Left ventricle myocardium superior (tissue), 1 donor: ENCODE measurements at regions not wholly inside any gene's neighbourhood (a gene's known extent, or its start where the extent isn't known, plus 50 kb on each side); places are given as distances from the start of the nearest gene placed in this dataset. TPM values are rescaled to one million over a fixed set of nuclear protein-coding genes. Genes with fewer than 3 reads are reported as not detected.
A peak's percentile ranks its signal among the peaks of the same experiment; 100 is the strongest.

ENCODE experiments used
- ATAC-seq: fragments of 200-7000 bp; cut with Tn5 transposase; one replicate; pipeline ENCODE4 v1.9.1; 2020; ENCODE audit warnings: mild to moderate bottlenecking, moderate library complexity
- DNase-seq: peaks from one replicate; pipeline ENCODE4 v3.0.0-alpha.2; 2020
- intact Hi-C: fragments of 100-400 bp; cut with micrococcal nuclease; formaldehyde crosslinking; loops from one replicate; pipeline ENCODE4 v1.11.0; 2022
- microRNA-seq: library from miRNA; unstranded; fragments of <30 nt; microRNA quantifications from one replicate; pipeline ENCODE4 v1.2.0, GENCODE V29; 2020; ENCODE audit warnings: borderline number of aligned reads
- donor health status: DM: no; HTN: yes; CAD: no; lungs with severe emphysema.

DNA sequence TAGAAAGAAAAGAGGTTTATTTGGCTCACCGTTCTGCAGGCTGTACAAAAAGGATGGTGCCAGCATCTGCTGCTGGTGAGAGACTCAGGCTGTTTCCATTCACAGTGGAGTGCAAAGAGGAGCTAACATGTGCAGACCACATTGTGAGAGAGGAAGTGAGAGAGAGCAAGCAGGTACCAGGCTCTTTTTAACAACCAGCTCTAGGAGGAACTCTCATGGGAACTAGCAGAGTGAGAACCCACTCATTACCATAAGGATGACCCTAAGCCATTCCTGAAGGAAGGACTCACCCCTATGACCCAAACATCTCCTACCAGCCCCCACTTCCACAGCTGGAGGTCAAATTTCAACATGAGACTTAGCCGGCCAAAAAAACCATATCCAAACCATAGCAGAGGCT lies 158.6 kb upstream of the ADGRL3 start:
- intact Hi-C loops = no loop called here
- no peak for DNase-seq
- ATAC-seq = no peak

DNA sequence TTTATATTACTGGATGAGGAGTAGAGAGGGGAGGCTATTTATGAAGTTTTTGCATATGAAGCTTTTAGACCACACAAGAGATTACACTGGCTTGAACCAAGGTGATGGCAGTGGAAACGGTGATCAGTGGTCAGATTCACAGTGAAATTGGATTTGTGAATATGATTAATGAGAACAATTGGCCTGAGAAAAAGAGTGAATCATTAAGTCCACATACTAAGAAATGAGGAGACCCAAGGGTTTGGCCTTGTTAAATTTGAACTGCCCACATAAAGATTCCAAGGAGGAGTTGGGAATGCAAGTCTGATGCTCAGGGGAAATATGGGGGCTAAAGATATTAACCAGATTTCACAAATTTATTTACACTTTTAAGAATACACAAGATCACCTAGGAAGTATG lies 155.3 kb upstream of the ADGRL3 start:
- intact Hi-C loops = no loop called here
- DNase-seq = no peak
- no peak for ATAC-seq

DNA sequence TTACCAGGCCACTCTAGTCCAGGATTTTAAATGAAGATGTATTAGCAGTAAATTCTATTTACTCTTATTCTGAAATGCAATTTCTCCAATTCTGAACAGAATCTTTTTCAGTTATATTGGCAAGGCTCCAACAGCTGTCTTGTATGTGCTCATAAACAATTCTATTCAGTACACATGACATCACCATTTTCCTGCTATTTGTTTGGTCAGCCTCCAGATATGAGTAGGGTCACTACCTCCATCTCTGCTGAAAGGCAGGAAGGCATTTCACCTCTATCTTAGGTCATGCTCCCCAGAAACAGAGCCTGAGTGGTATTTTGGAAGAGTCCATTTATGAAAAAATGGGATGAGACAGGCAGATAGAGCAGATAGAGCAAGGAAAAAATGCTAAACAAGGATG lies 151.1 kb upstream of the ADGRL3 start:
- intact Hi-C loops = no loop called here
- DNase-seq (no peak), ATAC-seq (no peak)

DNA sequence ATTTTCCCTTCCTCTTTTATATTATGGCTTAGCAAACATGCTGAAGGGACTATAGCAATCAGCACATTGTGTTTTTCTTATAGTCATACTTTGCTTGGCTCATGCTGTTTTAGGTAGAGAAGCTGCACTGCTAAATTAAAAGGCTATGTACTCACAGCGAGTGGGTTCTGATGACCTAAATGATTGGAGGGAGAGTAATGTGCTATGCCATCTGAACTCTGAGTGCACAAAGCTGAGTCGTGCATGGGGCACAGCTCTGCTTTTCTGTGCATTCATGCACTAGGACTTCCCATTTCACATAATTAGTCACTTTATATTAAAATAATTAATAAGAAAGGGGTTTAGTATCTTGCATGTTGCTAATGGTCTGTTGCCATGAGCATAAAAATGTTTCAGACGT lies 132.7 kb upstream of the ADGRL3 start:
- DNase-seq (no peak), ATAC-seq (no peak)
- intact Hi-C loops = no loop called here

DNA sequence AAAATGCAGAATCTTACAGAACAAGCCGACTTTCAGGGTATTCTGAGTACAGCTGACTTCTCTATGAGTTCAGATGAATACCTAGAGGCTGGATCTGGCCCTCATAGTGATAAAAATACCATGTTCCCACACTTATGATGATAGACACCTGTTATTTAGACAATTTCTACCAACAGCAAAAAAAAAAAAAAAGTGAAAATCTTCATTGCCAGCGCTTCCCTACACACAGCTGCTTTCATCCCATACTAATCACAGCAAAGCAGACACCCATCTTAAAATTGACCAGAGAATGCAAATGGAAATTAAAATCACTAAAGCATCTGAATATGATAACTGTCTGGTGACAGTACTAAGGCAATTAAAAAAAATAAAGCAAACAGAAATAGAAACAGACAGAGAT lies 132.1 kb upstream of the ADGRL3 start:
- intact Hi-C loops = no loop called here
- DNase-seq (no peak), ATAC-seq (peak; percentile 63)

DNA sequence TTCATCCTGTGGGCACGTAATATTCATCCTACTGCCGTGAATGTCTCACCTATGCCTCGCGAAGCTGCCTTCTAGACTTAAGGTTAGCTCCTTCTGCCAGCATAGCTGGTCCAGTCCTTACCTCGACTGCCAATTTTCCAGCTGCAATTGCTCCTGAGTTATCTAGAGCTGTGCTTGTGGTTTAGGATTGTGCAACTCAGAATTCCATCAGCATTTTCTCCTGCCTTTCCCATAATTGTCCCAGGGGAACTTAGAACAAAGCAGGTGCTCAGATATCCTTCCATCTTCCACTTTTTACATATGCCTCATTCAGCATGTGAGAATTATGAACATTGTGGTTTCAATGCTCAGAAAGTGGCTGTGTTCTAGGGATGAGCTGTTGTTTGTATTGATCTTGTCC lies 131.4 kb upstream of the ADGRL3 start:
- DNase-seq (no peak), ATAC-seq (peak; percentile 96)
- intact Hi-C loops = no loop called here

DNA sequence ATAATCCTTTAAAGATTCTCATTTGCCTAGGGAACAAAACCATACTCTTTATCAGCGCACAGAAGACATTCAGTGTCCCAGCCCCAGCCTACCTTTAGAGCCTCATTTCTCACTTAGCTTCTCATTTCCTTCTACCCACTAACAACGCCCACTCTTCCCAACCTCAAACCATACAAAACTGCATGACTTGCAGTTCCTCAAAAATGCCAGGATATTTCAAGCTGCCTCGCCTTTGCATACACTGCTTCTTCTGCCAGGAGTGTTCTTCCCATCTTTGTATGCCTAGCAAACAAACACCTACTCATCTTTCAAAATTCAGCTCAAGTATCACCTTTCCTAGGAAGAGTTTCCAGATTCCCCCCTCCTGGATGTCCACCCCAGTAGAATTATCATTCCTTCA lies 129.9 kb upstream of the ADGRL3 start:
- DNase-seq (no peak), ATAC-seq (no peak)
- intact Hi-C loops = no loop called here

DNA sequence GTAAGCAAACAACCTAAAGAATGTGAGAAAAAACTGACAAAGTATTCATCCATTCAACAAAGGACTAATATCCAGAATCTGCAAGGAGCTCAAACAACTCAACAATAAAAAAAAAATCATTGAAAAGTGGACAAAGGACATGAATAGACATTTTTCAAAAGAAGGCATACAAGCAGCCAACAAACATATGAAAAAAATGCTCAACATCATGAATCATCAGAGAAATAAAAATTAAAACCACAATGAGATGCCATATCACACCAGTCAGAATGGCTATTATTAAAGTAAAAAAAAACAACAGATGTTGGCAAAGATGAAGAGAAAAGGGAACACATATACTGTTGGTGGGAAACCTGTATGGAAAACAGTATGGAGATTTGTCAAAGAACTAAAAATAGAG lies 120.7 kb upstream of the ADGRL3 start:
- DNase-seq = no peak
- no peak for ATAC-seq
- intact Hi-C loops = no loop called here

DNA sequence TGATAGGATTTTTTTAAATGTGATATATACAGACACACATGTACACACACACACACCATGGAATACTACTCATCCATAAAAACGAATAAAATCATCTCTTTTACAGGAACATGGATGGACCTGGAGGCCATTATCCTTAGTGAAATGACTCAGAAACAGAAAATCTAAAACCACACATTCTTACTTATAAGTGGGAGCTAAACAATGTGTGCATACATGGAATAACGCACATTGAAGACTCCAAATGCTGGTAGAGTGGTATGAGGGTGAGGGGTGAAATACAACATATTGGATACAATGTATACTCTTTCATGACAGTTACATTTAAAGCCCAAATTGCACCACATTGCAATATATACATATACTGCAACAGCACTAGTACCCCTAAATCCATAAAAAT lies 120.2 kb upstream of the ADGRL3 start:
- ATAC-seq = no peak
- intact Hi-C loops = no loop called here
- DNase-seq = no peak

DNA sequence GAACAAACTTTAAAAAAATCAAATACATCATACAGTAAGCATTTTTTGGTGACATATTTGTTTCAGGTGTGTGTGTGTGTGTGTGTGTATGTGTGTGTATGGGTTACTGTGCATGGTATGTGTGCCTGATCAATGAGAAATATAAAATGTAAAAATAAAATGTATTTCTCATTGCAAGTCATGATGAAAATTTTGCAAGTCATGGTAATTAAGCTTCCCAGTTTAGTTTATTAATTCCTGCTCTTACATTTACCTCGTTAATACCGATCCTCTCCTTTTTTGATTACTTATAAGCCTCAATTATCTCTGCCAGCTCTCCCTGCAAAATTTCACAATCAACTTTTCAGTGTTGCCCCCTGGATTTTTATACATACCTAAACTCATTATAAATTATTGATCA lies 114.6 kb upstream of the ADGRL3 start:
- intact Hi-C loops = no loop called here
- ATAC-seq (no peak), DNase-seq (no peak)

DNA sequence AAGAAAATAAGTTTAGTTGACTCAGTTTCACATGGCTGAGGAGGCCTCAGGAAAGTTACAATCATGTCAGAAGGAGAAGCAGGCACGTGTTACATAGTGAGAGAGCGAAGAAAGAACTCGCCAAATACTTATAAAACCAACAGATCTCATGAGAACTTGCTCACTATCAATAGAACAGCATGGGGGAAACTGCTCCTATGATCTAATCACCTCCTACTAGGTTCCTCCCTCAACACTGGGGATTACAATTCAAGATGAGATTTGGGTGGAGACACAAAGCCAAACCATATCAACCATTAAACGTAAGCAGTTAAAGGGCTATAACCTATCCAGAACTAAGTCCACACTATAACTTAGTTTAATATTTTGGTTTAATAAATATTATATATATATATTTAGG lies 113.8 kb upstream of the ADGRL3 start:
- intact Hi-C loops = no loop called here
- DNase-seq (no peak), ATAC-seq (no peak)

DNA sequence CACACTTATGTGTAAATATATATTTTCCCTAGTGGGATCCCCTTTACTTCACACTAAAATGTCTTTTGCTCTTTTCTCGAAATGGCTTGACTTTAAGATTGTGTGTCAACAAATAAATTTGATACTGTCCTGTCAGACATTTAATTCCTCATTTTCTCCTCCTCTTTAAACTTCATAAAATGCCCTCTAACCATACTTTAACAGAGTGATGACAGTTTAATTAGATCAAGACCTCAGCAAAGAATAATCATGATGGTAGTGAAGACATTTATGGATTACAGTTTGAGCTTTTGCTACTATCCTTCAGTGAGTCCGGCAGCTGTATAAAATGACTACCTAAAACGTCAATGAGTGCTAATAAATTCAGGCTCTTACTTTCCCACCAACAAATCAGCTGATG lies 113.1 kb upstream of the ADGRL3 start:
- intact Hi-C loops = no loop called here
- ATAC-seq (no peak), DNase-seq (no peak)

DNA sequence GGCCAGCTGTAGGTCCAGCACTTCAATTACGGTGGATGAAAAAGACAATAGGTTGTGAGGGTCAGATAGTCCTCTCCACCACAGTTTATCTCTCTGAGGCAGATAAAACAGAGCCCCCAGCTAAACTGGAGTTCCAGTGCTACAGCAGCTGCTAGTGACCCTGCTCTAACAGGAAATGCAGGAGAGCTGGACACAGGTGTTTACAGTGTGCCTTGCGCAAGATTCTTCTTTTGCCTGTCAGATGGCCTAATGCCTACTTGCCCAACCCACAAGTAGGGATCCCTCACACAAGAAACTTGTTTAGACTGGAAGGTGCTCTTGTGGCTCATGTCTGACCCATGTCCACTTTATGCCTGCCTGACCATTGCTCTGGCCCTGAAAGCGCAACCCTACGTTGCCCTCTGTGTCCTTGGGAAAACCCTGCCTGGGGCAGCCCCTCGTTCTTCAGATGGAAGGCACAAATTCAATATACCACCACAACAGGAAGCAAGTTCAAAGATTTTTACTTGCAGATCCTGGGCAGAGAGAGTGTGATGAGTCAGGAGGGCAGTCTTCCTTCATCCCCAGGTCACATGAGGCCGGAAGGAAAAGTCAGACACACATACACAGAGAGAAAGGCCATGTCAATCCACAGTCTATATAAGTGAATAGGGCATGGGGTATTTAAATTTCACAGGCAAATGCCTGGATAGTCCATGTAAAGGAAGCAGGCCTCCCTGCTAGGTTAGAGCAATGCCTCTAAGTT lies 105.1 kb upstream of the ADGRL3 start:
- ATAC-seq = no peak
- intact Hi-C loops = no loop called here
- DNase-seq = no peak

DNA sequence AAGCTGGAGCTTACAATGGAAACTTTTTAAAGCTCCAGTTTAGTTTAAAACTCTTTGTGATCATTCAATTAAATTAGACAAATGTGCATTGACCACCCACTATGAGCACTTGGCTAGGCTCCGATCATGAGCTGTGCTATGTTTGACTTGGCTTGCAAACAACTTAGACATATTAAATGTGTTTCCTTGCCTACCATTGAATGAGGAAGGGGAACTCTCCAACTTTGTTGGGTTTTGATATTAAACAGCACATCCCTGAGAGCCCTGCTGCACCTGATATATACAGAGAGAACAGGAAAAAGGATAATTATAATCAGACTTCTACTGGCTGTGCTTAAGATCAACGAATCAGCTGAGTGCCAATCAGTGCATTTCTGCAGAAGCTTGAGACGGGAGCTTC lies 71.4 kb upstream of the ADGRL3 start:
- DNase-seq = no peak
- intact Hi-C loops = no loop called here
- no peak for ATAC-seq

DNA sequence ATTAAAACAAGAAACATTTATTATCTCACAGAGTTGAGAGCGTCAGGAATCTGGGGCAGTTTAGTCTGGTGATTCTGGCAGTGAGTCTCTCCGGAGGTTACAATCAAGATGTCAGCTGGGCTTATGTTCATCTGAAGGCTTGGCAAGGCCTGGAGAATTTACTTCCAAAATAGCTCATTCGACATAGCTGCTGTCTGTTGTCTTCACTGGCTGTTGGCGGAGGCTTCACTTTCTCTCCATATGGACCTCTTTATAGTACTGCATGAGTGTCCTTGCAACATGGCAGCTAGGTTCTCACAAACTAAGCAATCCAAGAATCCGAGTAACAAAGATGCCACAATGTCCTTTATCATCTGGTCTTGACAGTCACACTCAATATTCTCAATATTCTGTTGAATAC lies 70.2 kb upstream of the ADGRL3 start:
- DNase-seq = no peak
- intact Hi-C loops = no loop called here
- no peak for ATAC-seq

DNA sequence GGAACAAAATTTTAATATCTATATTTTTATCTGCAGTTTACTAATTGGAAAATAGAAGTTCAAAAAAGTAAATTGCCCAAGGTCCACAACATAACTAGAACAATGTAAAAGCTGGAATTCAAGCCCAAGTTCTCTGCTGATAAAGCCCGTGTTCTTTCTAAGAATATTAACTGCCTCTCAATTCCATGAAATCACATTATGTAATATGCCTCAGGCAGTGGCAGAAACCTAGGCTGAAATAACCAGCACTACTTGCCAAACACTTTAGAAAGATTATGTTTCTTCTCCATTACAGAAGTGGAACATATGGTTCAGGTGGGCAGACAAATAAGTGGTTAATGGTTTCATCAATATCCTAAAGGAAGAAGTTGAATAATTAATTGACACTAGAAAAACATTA lies 56.7 kb upstream of the ADGRL3 start:
- ATAC-seq = no peak
- intact Hi-C loops = no loop called here

DNA sequence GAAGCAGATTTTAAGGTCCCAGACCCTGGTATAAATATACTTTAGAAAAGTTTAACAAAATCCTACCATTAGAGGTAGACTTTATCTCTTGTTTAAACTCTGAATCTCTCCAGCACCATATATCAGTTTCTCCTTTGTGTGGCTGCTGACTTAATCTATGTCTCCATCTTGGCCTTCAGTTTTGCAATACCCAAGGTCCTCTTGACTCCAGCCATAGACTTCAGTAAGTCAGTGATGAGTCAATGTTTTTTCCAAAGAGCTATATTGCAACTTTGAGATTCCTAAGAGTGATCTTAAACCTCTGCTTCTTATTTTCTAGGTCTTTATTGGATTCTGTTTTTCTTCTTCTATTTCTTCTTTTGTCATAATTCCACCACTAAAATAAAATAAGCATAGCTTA lies 50.8 kb upstream of the ADGRL3 start:
- ATAC-seq (no peak), DNase-seq (no peak)
- intact Hi-C loops = no loop called here

More for the DNA sequence above, 56.7 kb upstream of the ADGRL3 start:
- no peak for DNase-seq

Small RNA genes in the stretch of these regions (microRNA-seq; reads per million reads assigned to microRNA genes)
- gene MIR548AG1 = not detected
